Glomerular visceral epithelial cell (primary cell): ENCODE measurements at regions not wholly inside any gene's neighbourhood (a gene's known extent, or its start where the extent isn't known, plus 50 kb on each side); places are given as distances from the start of the nearest gene placed in this dataset.

ENCODE experiments used
- DNase-seq: peaks from one replicate; pipeline ENCODE4 v3.0.0-alpha.2; 2016; ENCODE audit errors: extremely low spot score

DNA sequence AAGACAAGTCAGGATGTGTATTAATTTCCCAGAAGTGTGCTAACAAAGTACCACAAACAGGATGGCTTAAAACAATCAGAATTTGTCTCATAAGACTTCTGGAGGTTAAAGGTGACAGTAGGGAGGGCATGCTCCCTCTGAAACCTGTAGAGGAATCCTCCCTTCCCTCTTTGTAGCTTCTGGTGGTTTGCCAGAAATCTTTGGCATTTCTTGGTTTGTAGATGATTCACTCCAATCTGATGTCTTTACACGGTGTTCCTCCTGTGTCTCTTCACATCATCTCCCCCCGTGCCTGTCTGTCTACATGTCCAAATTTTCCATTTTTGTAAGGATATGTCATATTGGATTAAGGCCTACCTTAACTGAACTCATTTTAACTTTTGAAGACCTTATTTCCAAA, 471.5 kb downstream of the ZNF608 start:
- peak; percentile 70 for DNase-seq

DNA sequence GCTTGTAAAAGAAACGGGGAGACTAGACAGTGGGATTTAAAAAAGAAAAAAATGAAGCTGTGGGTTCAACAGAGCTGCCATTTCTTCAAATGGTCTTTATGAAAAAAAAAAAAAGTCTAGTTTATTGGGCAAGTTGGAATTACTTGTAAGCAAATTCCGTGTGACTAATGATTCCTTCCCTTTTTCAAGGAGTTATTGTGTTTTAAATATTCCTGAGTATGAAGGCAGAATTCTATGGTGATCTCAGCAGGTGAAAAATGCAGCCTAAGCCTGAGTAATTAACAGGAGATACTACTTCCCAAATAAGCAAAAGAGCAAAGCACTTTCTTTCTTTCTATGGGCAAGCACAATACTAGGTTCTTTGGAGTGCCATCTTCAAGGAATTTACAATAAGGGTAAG, 481.9 kb downstream of the ZNF608 start:
- DNase-seq: no peak

- DNase-seq: no peak
Measured at GRCh38 chr5:124263680-124264491, 482.6 kb downstream of the ZNF608 start.

DNA sequence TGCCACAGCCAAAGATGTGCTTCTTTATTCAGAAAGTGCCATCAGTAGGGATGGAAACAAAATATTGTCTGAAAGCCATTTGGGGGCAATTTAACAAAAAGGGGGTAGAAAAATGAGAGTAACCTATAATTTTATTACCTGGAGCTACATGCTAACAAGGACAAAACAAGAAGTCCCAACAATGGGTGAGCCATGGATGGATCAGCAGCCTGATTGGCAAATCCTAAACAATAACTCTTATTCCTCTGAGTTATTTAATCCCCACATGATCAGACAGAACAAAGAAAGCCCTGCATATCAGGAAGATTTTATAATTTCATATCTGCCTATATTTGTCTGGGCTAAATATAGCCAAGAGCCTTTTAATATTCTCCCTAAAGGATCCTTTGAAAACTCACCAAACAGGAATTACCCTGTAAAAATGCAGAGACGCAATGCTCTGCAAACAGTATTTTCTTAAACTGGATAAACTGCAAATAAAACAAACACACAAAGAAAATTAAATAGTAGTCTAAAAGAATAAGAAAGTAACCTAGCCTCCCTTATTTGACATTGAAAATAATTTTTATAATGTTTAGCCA, 483.4 kb downstream of the ZNF608 start:
- DNase-seq: no peak

DNA sequence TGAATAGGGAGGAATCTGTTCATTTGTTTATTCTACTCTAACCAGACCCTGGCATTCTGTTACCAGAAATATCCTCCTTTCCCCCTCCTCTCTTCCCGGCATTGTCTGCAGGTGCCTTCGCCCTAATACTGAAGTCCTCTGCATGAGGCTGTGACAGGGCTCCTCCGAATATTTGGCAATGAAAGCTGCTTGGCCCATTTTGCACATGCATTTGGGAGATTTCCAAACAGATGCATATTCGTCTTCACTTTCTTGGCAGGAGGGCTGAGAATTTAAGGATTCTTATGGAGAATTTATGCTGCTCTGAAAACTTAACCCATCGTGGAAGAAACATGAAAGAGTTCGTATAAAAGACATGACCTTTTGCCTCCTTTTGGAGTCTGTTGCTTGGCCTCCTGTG, 484.0 kb downstream of the ZNF608 start:
- DNase-seq: no peak

DNA sequence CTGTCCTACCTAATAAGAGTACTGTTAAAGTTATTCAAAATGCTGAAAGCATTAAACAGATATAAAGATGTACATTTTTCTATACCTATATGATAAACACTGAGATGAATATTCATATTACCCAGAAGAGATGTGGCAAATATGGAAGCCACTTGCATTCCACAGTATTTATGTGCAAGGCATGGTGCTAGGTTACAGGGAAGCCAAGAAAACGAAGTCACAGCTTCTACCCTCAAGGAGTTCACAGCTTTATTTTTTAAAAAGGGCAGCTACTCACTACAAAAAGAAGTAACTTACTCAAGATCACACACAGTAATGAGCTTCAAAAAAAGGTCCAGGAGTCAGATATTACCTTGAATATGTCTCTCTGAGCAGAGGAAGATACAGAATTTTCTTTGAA, 484.6 kb downstream of the ZNF608 start:
- no peak for DNase-seq

DNA sequence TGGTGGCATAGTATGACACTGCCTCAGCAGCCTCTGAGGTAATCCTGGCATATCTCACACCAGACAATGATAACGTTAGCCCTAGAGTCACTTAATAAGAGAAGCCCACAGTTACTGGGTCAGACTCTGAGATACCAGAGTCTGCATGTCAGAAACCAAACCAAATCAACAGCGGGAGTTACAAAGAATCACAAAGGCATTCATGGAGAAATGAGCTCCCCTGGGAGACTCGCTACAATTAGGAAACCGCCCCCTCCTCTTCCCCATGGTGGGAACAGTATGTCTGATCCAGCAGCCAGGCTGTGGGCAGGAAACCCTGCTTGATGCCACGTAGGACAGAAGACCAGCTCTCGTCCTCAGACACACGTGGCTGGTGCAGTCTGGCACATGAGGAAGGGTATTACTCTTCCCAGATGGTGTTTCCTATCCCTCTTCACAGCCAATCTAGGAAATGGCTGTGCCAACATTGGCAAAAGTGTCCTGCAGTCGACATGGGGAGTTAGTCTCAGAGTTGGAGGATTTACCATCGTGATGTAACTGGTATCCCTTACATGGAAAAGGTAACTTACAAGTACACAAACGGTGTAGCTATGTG, 485.4 kb downstream of the ZNF608 start:
- DNase-seq: no peak

DNA sequence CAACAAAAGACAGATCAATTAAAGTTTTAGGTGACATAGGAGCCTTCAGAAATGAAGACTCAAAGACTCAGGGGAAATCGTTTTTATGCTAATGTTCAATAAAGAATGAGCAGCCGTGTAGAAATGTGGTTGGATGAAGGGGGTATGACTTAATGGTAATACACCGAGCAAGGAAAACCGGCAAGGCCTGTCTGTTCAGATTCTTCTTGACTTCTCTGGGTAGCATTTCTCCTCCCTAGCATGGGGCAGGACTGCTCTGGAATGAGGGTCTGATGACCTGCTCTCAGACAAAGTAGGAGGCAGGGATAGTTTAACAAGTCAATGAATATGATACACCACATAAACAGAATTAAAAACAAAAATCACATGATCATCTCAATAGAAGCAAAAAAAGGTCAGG, 487.4 kb downstream of the ZNF608 start:
- no peak for DNase-seq

- DNase-seq: no peak
Measured at GRCh38 chr5:124257048-124257447, 489.4 kb downstream of the ZNF608 start.

DNA sequence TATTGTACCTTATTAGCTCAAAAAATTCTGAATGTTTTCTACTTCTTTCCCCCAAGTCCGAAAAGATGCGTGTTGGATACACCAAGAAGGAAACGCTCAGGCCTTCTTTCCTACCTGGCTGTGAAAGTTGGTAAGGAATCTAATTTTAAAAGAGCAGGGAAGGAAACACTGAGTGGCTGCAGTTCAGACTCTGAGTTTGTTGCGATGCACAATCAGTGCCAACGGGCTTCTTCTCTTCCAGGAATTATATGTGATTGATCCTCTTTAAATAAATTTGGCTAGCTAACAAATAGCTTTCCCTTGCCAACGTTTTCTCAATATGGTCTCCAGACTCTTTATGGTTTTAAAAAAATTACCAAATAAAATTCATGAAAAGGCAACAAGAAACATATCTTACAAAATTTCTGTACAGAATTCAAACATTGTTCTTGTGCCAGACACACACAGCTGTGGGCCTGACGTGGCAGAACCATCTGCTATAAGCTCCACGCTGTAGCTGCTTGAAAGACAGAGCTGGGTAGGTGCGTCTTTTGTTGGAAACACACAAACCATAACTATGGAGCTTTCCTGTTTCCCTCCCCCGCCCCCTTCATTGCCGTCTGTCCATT, 493.1 kb downstream of the ZNF608 start:
- DNase-seq: no peak

DNA sequence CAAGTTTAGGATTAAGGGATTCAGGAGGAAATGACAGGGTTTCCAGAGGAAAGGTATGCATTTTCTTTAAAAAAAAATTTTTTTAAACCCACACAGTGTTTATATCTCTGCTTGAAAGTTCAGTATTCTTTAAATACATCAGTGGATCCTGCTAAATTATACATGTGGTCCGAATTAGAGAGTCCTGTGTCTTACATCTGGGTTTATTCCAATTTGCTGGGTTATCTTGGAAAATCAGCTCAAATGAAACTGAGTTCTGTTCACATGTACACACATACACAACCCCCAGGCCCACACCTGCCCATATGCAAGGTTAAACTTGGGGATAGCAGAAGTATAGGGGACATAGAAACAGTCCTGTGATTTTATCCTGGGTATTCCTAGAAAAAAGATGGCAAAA, 493.7 kb downstream of the ZNF608 start:
- DNase-seq: no peak

GRCh38 chr5:124252191-124252638, 494.2 kb downstream of the ZNF608 start:
- DNase-seq: no peak

DNA sequence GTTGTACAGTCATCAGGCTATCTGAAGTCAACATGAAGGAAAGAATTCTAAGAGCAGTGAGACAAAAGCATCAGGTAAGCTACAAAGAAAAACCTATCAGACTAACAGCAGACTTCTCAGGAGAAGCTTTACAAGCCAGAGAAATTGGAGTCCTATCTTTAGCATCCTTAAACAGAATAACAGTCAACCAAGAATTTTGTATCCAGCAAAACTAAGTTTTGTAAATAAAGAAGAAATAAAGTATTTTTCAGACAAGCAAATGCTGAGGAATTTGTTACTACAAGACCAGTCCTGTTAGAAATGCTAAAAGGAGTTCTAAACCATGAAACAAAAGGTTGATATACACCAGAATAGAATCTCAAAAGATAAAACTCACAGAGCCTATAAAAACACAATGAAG, 501.2 kb downstream of the ZNF608 start:
- DNase-seq: no peak

- DNase-seq: no peak
Measured at GRCh38 chr5:124240732-124241131, 505.7 kb downstream of the ZNF608 start.

DNA sequence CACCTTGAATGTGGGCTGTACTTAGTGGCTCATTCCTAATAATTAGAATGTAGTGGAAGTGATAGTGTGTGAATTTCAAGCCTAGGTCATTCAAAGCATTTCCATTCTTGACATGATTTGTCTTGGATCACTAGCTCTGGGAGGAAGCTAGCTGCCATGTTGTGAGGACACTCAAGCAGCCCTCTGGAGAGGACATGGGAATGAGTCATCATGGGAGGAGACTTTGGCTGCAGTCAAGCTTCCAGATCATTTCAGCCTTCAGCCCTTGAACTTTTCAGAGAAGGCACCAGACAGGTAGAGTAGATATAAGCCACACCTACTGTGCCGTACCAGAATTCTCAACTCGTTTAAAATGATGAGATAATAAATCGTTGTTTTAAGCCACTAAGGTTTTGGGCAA, 506.9 kb downstream of the ZNF608 start:
- DNase-seq: no peak

DNA sequence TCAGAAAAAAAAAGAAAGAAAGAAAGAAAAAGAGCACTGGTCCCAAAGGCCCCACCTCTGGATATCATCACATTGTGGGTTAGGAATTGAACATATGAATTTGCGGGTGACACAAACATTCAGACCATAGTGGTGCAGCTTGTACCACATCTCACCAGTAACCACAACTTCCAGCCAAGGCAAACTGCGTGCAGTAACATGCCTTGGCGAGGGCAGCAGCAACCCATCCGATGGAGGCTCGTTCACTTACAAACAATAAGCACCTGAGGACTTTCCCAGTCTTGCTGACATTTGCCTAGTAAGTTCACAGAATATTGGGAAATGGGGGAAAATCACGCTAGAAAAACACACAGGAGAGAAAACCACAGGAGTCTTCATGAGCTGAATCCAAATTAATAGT, 508.1 kb downstream of the ZNF608 start:
- DNase-seq: no peak

GRCh38 chr5:124237206-124237695, 509.2 kb downstream of the ZNF608 start:
- DNase-seq: no peak

DNA sequence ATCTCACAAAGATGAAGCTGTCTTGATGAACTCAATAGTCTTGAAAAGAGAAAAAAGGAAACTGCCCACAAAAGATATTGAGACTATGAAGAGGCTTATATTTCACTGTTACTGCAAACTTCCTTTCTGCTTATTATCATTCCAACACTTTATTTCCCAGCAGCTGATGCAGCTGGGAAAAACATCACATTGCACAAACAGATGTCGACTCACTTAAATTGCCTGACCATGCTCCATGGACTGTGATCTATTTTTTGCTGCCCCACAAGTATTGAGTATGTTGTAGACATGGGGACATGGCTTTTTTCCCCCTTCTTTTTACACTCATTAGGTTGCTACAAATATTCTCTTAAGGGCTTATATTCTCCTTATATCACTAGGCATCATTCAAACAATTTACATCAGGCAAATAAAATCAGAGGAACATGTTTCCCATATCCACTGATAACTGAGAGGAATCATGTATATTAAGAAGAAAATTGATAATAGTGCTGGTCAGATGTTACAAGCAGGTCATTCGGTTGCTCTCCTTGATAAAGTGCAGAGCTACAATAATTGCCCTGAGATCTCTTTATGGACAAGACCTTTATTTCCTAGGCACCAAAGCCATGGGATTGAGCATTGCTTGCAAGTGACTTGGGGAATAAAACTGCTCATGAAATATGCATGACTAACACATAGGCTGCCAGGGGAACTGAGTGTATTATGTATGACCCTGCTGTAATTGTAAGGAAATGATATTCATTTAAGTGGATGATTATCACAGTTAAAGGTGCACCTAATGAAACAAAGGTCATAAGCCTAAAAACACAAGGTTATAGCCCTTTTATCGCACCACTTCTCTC, 509.9 kb downstream of the ZNF608 start:
- DNase-seq: no peak

DNA sequence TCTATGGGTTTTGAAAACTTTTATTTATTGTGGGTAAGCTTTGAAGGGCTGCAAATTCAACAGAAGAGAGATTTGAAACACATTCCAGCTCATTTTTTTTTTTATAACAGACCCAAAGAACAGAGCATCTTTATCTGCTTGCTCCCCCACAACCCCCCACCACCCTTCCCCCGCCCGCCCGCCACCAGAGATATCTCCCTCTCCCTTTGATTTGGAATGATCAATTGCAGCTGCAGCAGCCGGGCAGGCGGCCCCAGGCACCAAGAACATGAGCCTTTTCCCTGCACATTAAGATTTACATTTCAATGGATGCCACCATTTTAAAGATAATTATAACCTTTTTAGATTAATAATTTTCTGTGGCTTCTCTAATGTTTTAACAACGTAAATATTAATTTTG, 510.9 kb downstream of the ZNF608 start:
- no peak for DNase-seq

- DNase-seq: no peak
Measured at GRCh38 chr5:124234770-124235562, 511.5 kb downstream of the ZNF608 start.
